GM12878 (cell line): ENCODE measurements at regions not wholly inside any gene's neighbourhood (a gene's known extent, or its start where the extent isn't known, plus 50 kb on each side); places are given as distances from the start of the nearest gene placed in this dataset.

Experiments used
- ATAC-seq: fragments of 200-7000 bp; cut with Tn5 transposase; 3 replicates; pipeline ENCODE4 v1.9.1; 2020; ENCODE audit warnings: mild to moderate bottlenecking, moderate library complexity
- BruUV-seq: library from RNA; stranded (reverse); fragments of 400-500 nt; replicated peaks from 2 replicates; lab custom pipeline; 2021; lab: Mats Ljungman, UMichigan
- CTCF ChIA-PET: fragments of 300-600 bp; sonication (Branson Sonifier 250); formaldehyde crosslinking; extraction: SDS; loops from one replicate; lab custom pipeline; 2021; ENCODE audit warnings: inconsistent platforms; lab: Yijun Ruan, JAX
- POLR2A ChIA-PET: fragments of 350-600 bp; formaldehyde crosslinking; extraction: SDS; loops from one replicate; lab custom pipeline; 2021; ENCODE audit warnings: inconsistent platforms; lab: Charles Lee
- RAD21 ChIA-PET: fragments of 300-600 bp; sonication (Branson Sonifier 250); formaldehyde crosslinking; loops from one replicate; lab custom pipeline; 2023; ENCODE audit warnings: antibody characterized with exemption; ENCODE audit not compliant: unreplicated experiment; lab: Charles Lee
- SMC1A ChIA-PET: fragments of 300-600 bp; sonication (Branson Sonifier 250); formaldehyde crosslinking; loops from one replicate; lab custom pipeline; 2023; ENCODE audit not compliant: unreplicated experiment, uncharacterized antibody; lab: Charles Lee
- DNase-seq: peaks from one replicate; pipeline ENCODE4 v3.0.0-alpha.2; 2011; ENCODE audit warnings: low read depth, low spot score
- FAIRE-seq: peaks from 3 replicates; lab custom pipeline; 2011; peaks lifted over from hg19 to GRCh38; lab: Jason Lieb, UNC
- H2AFZ ChIP-seq: 2 replicates; pipeline ENCODE4 v1.6.0; 2011; ENCODE audit warnings: low read depth, low read length, control low read depth; ENCODE audit not compliant: control insufficient read depth
- H3K27ac ChIP-seq: 2 replicates; pipeline ENCODE4 v1.5.1; 2011; ENCODE audit warnings: control low read depth; ENCODE audit not compliant: control insufficient read depth, insufficient read depth
- H3K27me3 ChIP-seq, 2 experiments: replicated peaks in 1 of 2; 2 replicates each; pipeline versions ENCODE4 v1.6.0 to v1.6.1; 2011; ENCODE audit warnings: low read length in 1 of 2; ENCODE audit not compliant: control insufficient read depth in 2 of 2, insufficient read depth in 2 of 2
- H3K36me3 ChIP-seq, 2 experiments: 2 replicates each; pipeline ENCODE4 v1.5.1; 2011; ENCODE audit warnings: low read length in 1 of 2; ENCODE audit not compliant: control insufficient read depth in 2 of 2, insufficient read depth in 2 of 2
- H3K4me1 ChIP-seq: 2 replicates; pipeline ENCODE4 v1.6.1; 2011; ENCODE audit warnings: mild to moderate bottlenecking, low read length, moderate library complexity, mixed read lengths; ENCODE audit not compliant: control insufficient read depth, insufficient read depth
- H3K4me2 ChIP-seq: 2 replicates; pipeline ENCODE4 v1.6.0; 2011; ENCODE audit warnings: control low read depth; ENCODE audit not compliant: control insufficient read depth, insufficient read depth
- H3K4me3 ChIP-seq: fragments of 200-600 bp; sonication (generic); 2 replicates; pipeline ENCODE4 v1.5.1; 2016
- H3K79me2 ChIP-seq: 2 replicates; pipeline ENCODE4 v1.6.0; 2011; ENCODE audit warnings: low read length; ENCODE audit not compliant: control insufficient read depth, insufficient read depth
- H3K9ac ChIP-seq: 2 replicates; pipeline ENCODE4 v1.8.0; 2011; ENCODE audit warnings: low read length, control low read depth, mixed read lengths; ENCODE audit not compliant: control insufficient read depth, insufficient read depth
- H3K9me3 ChIP-seq: replicated peaks from 3 replicates; pipeline ENCODE4 v1.5.1; 2011; ENCODE audit warnings: mild to moderate bottlenecking, low read length; ENCODE audit not compliant: control insufficient read depth, insufficient read depth
- H4K20me1 ChIP-seq: 2 replicates; pipeline ENCODE4 v1.6.0; 2011; ENCODE audit not compliant: control insufficient read depth, insufficient read depth
- BRCA1 ChIP-seq: IDR thresholded peaks from 2 replicates; pipeline ENCODE4 v1.6.1; 2011; ENCODE audit warnings: low read depth, low read length, improper control_type of control experiment
- DPF2 ChIP-seq: fragments of 450-650 bp; IDR thresholded peaks from 2 replicates; pipeline ENCODE4 v1.6.1; 2017; ENCODE audit warnings: mild to moderate bottlenecking
- GABPA ChIP-seq: IDR thresholded peaks from 2 replicates; pipeline ENCODE4 v1.6.1; 2014; ENCODE audit warnings: antibody characterized with exemption, low read depth, mild to moderate bottlenecking, inconsistent platforms
- GATAD2B ChIP-seq: fragments of 450-650 bp; conservative IDR thresholded peaks from 2 replicates; pipeline ENCODE4 v1.6.1; 2017; ENCODE audit warnings: low read depth, mild to moderate bottlenecking, moderate library complexity
- HCFC1 ChIP-seq: fragments of 150-350 bp; IDR thresholded peaks from 2 replicates; pipeline ENCODE4 v1.6.1; 2014; ENCODE audit warnings: low read length
- IKZF2 ChIP-seq, 2 experiments: fragments of 450-650 bp; IDR thresholded peaks; 2 replicates each; pipeline ENCODE4 v1.6.1; 2017; ENCODE audit warnings: mild to moderate bottlenecking in 2 of 2, moderate library complexity in 2 of 2
- MEF2A ChIP-seq: IDR thresholded peaks from 2 replicates; pipeline ENCODE4 v1.6.1; 2011; ENCODE audit warnings: low read depth, mild to moderate bottlenecking, low read length, moderate library complexity; ENCODE audit not compliant: insufficient read depth
- NBN ChIP-seq: fragments of 450-650 bp; IDR thresholded peaks from 2 replicates; pipeline ENCODE4 v1.6.1; 2016
- POU2F2 ChIP-seq: IDR thresholded peaks from 3 replicates; pipeline ENCODE4 v1.6.1; 2011; ENCODE audit warnings: low read depth, mild to moderate bottlenecking, low read length, borderline replicate concordance
- SIN3A ChIP-seq: IDR thresholded peaks from 2 replicates; pipeline ENCODE4 v1.6.1; 2012; ENCODE audit warnings: low read depth, low read length, improper control_type of control experiment
- SMC3 ChIP-seq: IDR thresholded peaks from 2 replicates; pipeline ENCODE4 v1.6.1; 2011; ENCODE audit warnings: low read length, improper control_type of control experiment, borderline replicate concordance
- YY1 ChIP-seq: IDR thresholded peaks from 2 replicates; pipeline ENCODE4 v1.6.1; 2011; ENCODE audit warnings: low read depth, mild to moderate bottlenecking, low read length
- ZBED1 ChIP-seq: IDR thresholded peaks from 2 replicates; pipeline ENCODE4 v1.6.1; 2016; ENCODE audit warnings: borderline replicate concordance
- ZNF384 ChIP-seq: IDR thresholded peaks from 2 replicates; pipeline ENCODE4 v1.6.1; 2012; ENCODE audit warnings: low read depth, mild to moderate bottlenecking, low read length, improper control_type of control experiment, borderline replicate concordance
- WGBS: methylation state at CpG from one replicate; pipeline ENCODE4 v1.1.6; 2016; ENCODE audit warnings: low lambda C conversion rate; ENCODE audit not compliant: insufficient replicate concordance, insufficient coverage; ENCODE audit errors: missing lambda C conversion rate; 5-methylcytosine and 5-hydroxymethylcytosine counted together
- in situ Hi-C: fragments of 300-500 bp; cut with MboI; formaldehyde crosslinking; loops from 9 replicates; pipeline ENCODE4 v1.14.3; 2018; ENCODE audit warnings: mixed read lengths
- intact Hi-C: fragments of 100-400 bp; cut with micrococcal nuclease; formaldehyde crosslinking; loops from one replicate; pipeline ENCODE4 v1.14.2; 2022; ENCODE audit not compliant: unreplicated experiment
- TF ChIP-seq, protein P1 (sequence below): IDR thresholded peaks from 2 replicates; pipeline ENCODE4 v1.6.1; 2011; ENCODE audit warnings: low read depth, low read length, improper control_type of control experiment, borderline replicate concordance
- TF ChIP-seq, protein P2 (sequence below): fragments of 450-650 bp; IDR thresholded peaks from 2 replicates; pipeline ENCODE4 v1.6.1; 2014; ENCODE audit warnings: mild to moderate bottlenecking
- TF ChIP-seq, protein P3 (sequence below): fragments of 450-650 bp; IDR thresholded peaks from 2 replicates; pipeline ENCODE4 v1.6.1; 2017; ENCODE audit warnings: mild to moderate bottlenecking
- TF ChIP-seq, protein P4 (sequence below): IDR thresholded peaks from 2 replicates; pipeline ENCODE4 v1.6.1; 2011; ENCODE audit warnings: low read depth, mild to moderate bottlenecking, low read length, moderate library complexity, borderline replicate concordance; ENCODE audit errors: extremely low read depth
- TF ChIP-seq, protein P5 (sequence below), 3 experiments: IDR thresholded peaks in 2 of 3; conservative IDR thresholded peaks in 1 of 3; 2 replicates each; pipeline ENCODE4 v1.5.1; 2011; ENCODE audit warnings: low read depth in 3 of 3, low read length in 3 of 3, mild to moderate bottlenecking in 3 of 3, control low read depth in 2 of 3, moderate library complexity in 2 of 3, inconsistent platforms in 1 of 3, mixed read lengths in 1 of 3; ENCODE audit not compliant: control insufficient read depth in 2 of 3, insufficient read depth in 1 of 3; ENCODE audit errors: extremely low read depth in 1 of 3

DNA sequence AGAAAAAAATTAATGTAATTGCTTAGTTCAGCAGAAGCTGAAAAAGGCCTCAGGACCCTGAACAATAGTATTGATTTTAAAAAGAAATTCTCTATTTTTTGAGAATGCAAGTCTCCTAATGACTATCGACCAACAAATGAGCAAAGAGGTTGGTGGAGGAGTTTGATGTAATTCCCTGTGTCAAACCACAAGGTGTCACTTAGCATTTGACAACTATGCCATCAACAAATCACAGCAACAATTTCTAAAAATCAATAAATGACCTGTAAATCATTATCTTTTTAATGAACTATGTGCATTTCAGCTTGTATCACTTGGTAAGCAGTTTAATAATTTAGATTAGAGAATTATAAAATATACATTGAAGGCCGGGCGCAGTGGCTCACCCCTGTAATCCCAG lies 133.7 kb downstream of the PRELID2 start:
- ChIA-PET SMC1A (no interaction called here), RAD21 (no interaction called here), CTCF (interaction anchor here (0.6 kb wide), 1 partner anchor 19 kb away, joined by 3 read pairs; no protein-coding TSS in a partner anchor), POLR2A (no interaction called here)
- Histone ChIP-seq H3K27ac (no peak overlapping the region), H3K9ac (no peak overlapping the region), H3K36me3 (no peaks in the 10 kb centered on the region), H3K27me3 (no peaks in the 10 kb centered on the region), H3K9me3 (no peaks in the 10 kb centered on the region), H3K79me2 (no peaks in the 10 kb centered on the region), H2AFZ (no peak overlapping the region), H4K20me1 (no peaks in the 10 kb centered on the region), H3K4me1 (no peaks in the 10 kb centered on the region), H3K4me3 (no peak overlapping the region), H3K4me2 (no peak overlapping the region)
- intact Hi-C loops (no loop called here), in situ Hi-C loops (no loop called here)
- FAIRE-seq (no peak), ATAC-seq (no peak), DNase-seq (no peak)
- WGBS = 62% methylated on average over 3 of the region's 3 CpGs
- no TSS peak for BruUV-seq
- TF ChIP-seq DPF2 = no peak
- no peak for TF ChIP-seq GABPA
- no peak for TF ChIP-seq HCFC1
- TF ChIP-seq, protein P1, sequence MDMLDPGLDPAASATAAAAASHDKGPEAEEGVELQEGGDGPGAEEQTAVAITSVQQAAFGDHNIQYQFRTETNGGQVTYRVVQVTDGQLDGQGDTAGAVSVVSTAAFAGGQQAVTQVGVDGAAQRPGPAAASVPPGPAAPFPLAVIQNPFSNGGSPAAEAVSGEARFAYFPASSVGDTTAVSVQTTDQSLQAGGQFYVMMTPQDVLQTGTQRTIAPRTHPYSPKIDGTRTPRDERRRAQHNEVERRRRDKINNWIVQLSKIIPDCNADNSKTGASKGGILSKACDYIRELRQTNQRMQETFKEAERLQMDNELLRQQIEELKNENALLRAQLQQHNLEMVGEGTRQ = no peak
- no peak for TF ChIP-seq ZBED1
- TF ChIP-seq, protein P2, sequence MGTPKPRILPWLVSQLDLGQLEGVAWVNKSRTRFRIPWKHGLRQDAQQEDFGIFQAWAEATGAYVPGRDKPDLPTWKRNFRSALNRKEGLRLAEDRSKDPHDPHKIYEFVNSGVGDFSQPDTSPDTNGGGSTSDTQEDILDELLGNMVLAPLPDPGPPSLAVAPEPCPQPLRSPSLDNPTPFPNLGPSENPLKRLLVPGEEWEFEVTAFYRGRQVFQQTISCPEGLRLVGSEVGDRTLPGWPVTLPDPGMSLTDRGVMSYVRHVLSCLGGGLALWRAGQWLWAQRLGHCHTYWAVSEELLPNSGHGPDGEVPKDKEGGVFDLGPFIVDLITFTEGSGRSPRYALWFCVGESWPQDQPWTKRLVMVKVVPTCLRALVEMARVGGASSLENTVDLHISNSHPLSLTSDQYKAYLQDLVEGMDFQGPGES = no peak
- no peak for TF ChIP-seq ZNF384
- TF ChIP-seq GATAD2B = no peak
- TF ChIP-seq, protein P3, sequence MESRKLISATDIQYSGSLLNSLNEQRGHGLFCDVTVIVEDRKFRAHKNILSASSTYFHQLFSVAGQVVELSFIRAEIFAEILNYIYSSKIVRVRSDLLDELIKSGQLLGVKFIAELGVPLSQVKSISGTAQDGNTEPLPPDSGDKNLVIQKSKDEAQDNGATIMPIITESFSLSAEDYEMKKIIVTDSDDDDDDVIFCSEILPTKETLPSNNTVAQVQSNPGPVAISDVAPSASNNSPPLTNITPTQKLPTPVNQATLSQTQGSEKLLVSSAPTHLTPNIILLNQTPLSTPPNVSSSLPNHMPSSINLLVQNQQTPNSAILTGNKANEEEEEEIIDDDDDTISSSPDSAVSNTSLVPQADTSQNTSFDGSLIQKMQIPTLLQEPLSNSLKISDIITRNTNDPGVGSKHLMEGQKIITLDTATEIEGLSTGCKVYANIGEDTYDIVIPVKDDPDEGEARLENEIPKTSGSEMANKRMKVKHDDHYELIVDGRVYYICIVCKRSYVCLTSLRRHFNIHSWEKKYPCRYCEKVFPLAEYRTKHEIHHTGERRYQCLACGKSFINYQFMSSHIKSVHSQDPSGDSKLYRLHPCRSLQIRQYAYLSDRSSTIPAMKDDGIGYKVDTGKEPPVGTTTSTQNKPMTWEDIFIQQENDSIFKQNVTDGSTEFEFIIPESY = no peak
- TF ChIP-seq, protein P4, sequence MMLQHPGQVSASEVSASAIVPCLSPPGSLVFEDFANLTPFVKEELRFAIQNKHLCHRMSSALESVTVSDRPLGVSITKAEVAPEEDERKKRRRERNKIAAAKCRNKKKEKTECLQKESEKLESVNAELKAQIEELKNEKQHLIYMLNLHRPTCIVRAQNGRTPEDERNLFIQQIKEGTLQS = no peak
- no peak for TF ChIP-seq MEF2A
- no peak for TF ChIP-seq SMC3
- no peak for TF ChIP-seq YY1
- no peak for TF ChIP-seq IKZF2 (IDR thresholded peaks at IDR 0.05)
- TF ChIP-seq, protein P5, sequence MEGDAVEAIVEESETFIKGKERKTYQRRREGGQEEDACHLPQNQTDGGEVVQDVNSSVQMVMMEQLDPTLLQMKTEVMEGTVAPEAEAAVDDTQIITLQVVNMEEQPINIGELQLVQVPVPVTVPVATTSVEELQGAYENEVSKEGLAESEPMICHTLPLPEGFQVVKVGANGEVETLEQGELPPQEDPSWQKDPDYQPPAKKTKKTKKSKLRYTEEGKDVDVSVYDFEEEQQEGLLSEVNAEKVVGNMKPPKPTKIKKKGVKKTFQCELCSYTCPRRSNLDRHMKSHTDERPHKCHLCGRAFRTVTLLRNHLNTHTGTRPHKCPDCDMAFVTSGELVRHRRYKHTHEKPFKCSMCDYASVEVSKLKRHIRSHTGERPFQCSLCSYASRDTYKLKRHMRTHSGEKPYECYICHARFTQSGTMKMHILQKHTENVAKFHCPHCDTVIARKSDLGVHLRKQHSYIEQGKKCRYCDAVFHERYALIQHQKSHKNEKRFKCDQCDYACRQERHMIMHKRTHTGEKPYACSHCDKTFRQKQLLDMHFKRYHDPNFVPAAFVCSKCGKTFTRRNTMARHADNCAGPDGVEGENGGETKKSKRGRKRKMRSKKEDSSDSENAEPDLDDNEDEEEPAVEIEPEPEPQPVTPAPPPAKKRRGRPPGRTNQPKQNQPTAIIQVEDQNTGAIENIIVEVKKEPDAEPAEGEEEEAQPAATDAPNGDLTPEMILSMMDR (IDR thresholded peaks at IDR 0.05 in 2 of 3, conservative IDR thresholded peaks at IDR 0.05 in 1 of 3; ENCODE audit: control insufficient read depth in 2 of 3, extremely low read depth in 1 of 3, insufficient read depth in 1 of 3, low read depth in 3 of 3, low read length in 3 of 3) = no peak
- TF ChIP-seq NBN = no peak
- no peak for TF ChIP-seq SIN3A
- no peak for TF ChIP-seq BRCA1
- no peak for TF ChIP-seq POU2F2
